SJCRH30 (cell line): ENCODE measurements at regions not wholly inside any gene's neighbourhood (a gene's known extent, or its start where the extent isn't known, plus 50 kb on each side); places are given as distances from the start of the nearest gene placed in this dataset.

Source experiments
- DNase-seq, 2 experiments: peaks; one replicate each; pipeline ENCODE4 v3.0.0-alpha.2; 2015 to 2020
- H3K27ac ChIP-seq: fragments of 250-450 bp; sonication (Bioruptor Pico); 2 replicates; pipeline ENCODE4 v1.5.1; 2020; ENCODE audit warnings: mild to moderate bottlenecking, moderate library complexity
- H3K27me3 ChIP-seq: fragments of 250-450 bp; sonication (Bioruptor Pico); 2 replicates; pipeline ENCODE4 v1.5.1; 2020; ENCODE audit warnings: mild to moderate bottlenecking, moderate library complexity
- H3K36me3 ChIP-seq: fragments of 250-450 bp; sonication (Bioruptor Pico); 2 replicates; pipeline ENCODE4 v1.5.1; 2020; ENCODE audit warnings: mild to moderate bottlenecking, moderate library complexity
- H3K4me1 ChIP-seq: fragments of 250-450 bp; sonication (Bioruptor Pico); 2 replicates; pipeline ENCODE4 v1.5.1; 2020; ENCODE audit warnings: mild to moderate bottlenecking, moderate library complexity
- H3K4me3 ChIP-seq: fragments of 250-450 bp; sonication (Bioruptor Pico); 2 replicates; pipeline ENCODE4 v1.5.1; 2020; ENCODE audit warnings: mild to moderate bottlenecking, moderate library complexity
- H3K9me3 ChIP-seq: fragments of 250-450 bp; sonication (Bioruptor Pico); replicated peaks from 2 replicates; pipeline ENCODE4 v1.5.1; 2020; ENCODE audit warnings: mild to moderate bottlenecking, moderate library complexity

GRCh38 chr2:59044736-59045135, 803.6 kb upstream of the FANCL start:
- Histone ChIP-seq H3K4me3 (no peak overlapping the region), H3K27me3 (peaks cover 16% of the 10 kb centered on the region; the same call in 1 of the 2 replicates), H3K27ac (no peak overlapping the region), H3K36me3 (no peaks in the 10 kb centered on the region), H3K4me1 (no peaks in the 10 kb centered on the region), H3K9me3 (no peaks in the 10 kb centered on the region)
- DNase-seq, result no peak

GRCh38 chr2:59041139-59041538, 800.0 kb upstream of the FANCL start:
- Histone ChIP-seq H3K27ac (no peak overlapping the region), H3K9me3 (no peaks in the 10 kb centered on the region), H3K4me3 (no peak overlapping the region), H3K4me1 (no peaks in the 10 kb centered on the region), H3K36me3 (no peaks in the 10 kb centered on the region), H3K27me3 (peaks cover 16% of the 10 kb centered on the region; the same call in 1 of the 2 replicates)
- DNase-seq, result no peak

- H3K4me1 ChIP-seq, result no peaks in the 10 kb centered on the region
- no peak overlapping the region for H3K4me3 ChIP-seq
- no peaks in the 10 kb centered on the region for H3K9me3 ChIP-seq
- H3K36me3 ChIP-seq, result no peaks in the 10 kb centered on the region
- no peak for DNase-seq
- peaks cover 2% of the 10 kb centered on the region; the same call in 1 of the 2 replicates for H3K27me3 ChIP-seq
- no peak overlapping the region for H3K27ac ChIP-seq
These were observed 793.7 kb upstream of the FANCL start for GRCh38 chr2:59034837-59035236.

GRCh38 chr2:59034106-59034505, 793.0 kb upstream of the FANCL start:
- Histone ChIP-seq H3K9me3 (no peaks in the 10 kb centered on the region), H3K4me3 (no peak overlapping the region), H3K27me3 (peaks cover 2% of the 10 kb centered on the region; the same call in 1 of the 2 replicates), H3K27ac (no peak overlapping the region), H3K4me1 (no peaks in the 10 kb centered on the region), H3K36me3 (no peaks in the 10 kb centered on the region)
- no peak for DNase-seq

- H3K36me3 ChIP-seq, result no peaks in the 10 kb centered on the region
- H3K27ac ChIP-seq, result no peak overlapping the region
- H3K27me3 ChIP-seq, result peaks cover 2% of the 10 kb centered on the region; the same call in 1 of the 2 replicates
- H3K9me3 ChIP-seq, result no peaks in the 10 kb centered on the region
- DNase-seq, result no peak
- no peak overlapping the region for H3K4me3 ChIP-seq
- no peaks in the 10 kb centered on the region for H3K4me1 ChIP-seq
These were observed 792.5 kb upstream of the FANCL start for GRCh38 chr2:59033661-59034060.

DNA sequence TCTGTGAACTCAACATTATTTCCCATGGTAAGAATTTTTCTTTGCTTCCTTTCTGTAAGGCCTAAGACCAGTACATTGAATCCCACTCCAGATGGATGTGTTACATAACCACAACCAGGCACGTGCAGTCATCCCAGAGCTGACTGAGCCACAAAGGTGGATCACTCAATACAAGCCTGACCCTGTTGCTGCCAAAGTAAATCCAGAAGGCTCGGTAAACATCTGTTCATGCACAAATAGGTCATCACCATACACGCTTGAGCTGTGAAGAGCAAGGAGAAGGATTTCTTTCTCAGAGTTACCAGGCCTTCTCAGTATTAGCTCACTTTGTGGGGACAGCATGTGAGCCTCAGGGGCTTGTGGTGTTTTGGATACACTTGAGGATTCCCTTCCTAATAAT, 791.4 kb upstream of the FANCL start:
- H3K4me3 ChIP-seq, result no peak overlapping the region
- no peaks in the 10 kb centered on the region for H3K9me3 ChIP-seq
- DNase-seq, result no peak
- H3K4me1 ChIP-seq, result no peaks in the 10 kb centered on the region
- peaks cover 2% of the 10 kb centered on the region; the same call in 1 of the 2 replicates for H3K27me3 ChIP-seq
- no peak overlapping the region for H3K27ac ChIP-seq
- no peaks in the 10 kb centered on the region for H3K36me3 ChIP-seq

GRCh38 chr2:59029058-59029457, 787.9 kb upstream of the FANCL start:
- no peak for DNase-seq
- no peak overlapping the region for H3K4me3 ChIP-seq
- no peak overlapping the region for H3K27ac ChIP-seq
- H3K27me3 ChIP-seq, result no peaks in the 10 kb centered on the region
- H3K4me1 ChIP-seq, result no peaks in the 10 kb centered on the region
- no peaks in the 10 kb centered on the region for H3K36me3 ChIP-seq
- no peaks in the 10 kb centered on the region for H3K9me3 ChIP-seq

GRCh38 chr2:59027320-59027719, 786.2 kb upstream of the FANCL start:
- Histone ChIP-seq H3K27me3 (no peaks in the 10 kb centered on the region), H3K9me3 (no peaks in the 10 kb centered on the region), H3K4me3 (no peak overlapping the region), H3K27ac (no peak overlapping the region), H3K4me1 (no peaks in the 10 kb centered on the region), H3K36me3 (no peaks in the 10 kb centered on the region)
- no peak for DNase-seq

DNA sequence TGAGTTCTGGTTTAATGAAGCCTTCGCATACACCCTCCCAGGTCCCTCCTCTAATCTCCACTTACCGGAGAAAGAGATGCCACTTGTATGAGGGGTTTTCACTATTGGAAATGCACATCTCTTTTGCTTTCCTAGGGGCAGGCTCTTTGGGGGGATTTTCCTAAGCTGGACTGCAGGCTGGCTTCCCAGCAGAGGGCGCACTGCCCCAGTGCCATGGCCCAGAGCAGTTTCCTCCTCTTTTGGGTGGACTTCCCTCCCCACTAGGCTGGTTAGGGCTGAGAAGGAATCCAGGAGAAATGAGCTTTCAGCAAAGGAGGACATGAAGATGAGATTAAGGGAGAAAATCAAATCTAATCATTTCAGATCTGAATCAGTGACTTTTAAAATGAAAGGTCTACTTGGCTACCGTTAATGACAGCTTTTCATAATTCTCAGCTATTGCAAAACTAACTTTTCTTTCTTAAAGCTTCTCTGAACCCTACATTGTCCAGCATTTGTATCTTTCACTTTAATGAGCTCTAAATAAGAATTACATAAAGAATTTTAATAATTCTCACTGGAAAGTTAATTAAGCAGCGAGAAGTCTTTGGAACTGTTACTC, 784.1 kb upstream of the FANCL start:
- Histone ChIP-seq H3K27ac (no peak overlapping the region), H3K9me3 (no peaks in the 10 kb centered on the region), H3K4me3 (no peak overlapping the region), H3K27me3 (no peaks in the 10 kb centered on the region), H3K4me1 (no peaks in the 10 kb centered on the region), H3K36me3 (no peaks in the 10 kb centered on the region)
- DNase-seq, result peak; percentile 40 to 67

DNA sequence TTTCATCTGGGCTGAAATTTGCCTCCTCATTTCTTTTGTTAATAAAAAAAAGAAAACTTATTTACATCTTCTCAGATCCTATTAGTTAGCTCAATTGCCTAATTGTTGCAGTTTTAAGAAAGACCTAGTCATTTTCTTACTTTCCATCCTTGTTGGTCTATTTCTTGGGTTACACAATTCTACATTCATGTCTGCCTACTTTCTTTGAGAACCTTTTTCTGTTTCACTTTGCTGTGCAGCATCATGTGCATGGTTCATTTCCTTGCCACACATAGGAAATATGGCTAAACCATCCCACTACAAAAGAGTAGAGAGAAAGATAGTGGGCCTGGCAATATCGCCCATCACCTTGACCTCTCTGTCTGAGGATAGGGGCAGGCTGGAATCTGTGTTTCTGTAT, 780.7 kb upstream of the FANCL start:
- Histone ChIP-seq H3K27ac (no peak overlapping the region), H3K36me3 (no peaks in the 10 kb centered on the region), H3K4me3 (no peak overlapping the region), H3K27me3 (peaks cover 7% of the 10 kb centered on the region), H3K4me1 (no peaks in the 10 kb centered on the region), H3K9me3 (no peaks in the 10 kb centered on the region)
- no peak for DNase-seq

- Histone ChIP-seq H3K36me3 (no peaks in the 10 kb centered on the region), H3K4me3 (no peak overlapping the region), H3K27me3 (peaks cover 9% of the 10 kb centered on the region), H3K9me3 (no peaks in the 10 kb centered on the region), H3K27ac (no peak overlapping the region), H3K4me1 (no peaks in the 10 kb centered on the region)
- no peak for DNase-seq
These were observed 778.5 kb upstream of the FANCL start for GRCh38 chr2:59019566-59020159.

DNA sequence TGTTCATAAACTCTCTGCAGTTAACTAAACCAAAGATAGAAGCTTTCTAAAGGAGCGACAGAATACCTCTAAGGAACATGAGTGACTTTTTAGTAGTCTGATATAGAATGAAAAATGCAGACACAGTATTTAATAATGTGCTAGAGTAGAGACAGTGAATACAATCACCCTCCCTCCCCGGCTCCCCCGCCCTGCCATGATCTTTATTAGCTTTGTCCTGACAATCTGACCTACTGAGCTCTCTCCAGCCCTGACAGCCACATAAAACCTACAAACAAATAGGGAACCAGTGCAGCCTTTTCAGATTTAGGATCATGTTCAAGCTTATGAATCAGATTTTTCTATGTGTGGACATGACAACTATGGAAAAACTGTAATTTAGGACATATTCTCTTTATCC, 777.6 kb upstream of the FANCL start:
- Histone ChIP-seq H3K27ac (no peak overlapping the region), H3K4me3 (no peak overlapping the region), H3K9me3 (no peaks in the 10 kb centered on the region), H3K36me3 (no peaks in the 10 kb centered on the region), H3K27me3 (peaks cover 9% of the 10 kb centered on the region), H3K4me1 (no peaks in the 10 kb centered on the region)
- DNase-seq, result no peak

DNA sequence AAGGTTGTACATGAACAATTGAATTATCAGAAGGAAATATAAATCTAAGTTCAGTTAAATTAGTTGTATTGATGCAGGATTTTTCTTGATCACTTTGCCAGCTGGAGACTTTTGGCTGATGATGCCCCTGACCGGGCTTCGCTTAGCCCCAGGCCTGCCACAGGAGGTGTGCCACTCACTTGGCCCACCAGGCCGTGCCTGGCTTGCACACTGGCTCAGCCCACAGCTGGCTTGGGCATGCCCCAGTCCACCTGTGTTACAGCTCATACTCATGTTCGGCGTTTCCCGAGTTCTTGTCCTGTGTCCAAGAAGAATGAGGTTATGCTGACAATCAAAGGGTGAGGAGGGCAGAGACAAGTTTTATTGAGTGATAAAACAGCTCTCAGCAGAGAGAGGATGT, 773.9 kb upstream of the FANCL start:
- Histone ChIP-seq H3K4me1 (no peaks in the 10 kb centered on the region), H3K27me3 (peaks cover 9% of the 10 kb centered on the region), H3K9me3 (no peaks in the 10 kb centered on the region), H3K36me3 (no peaks in the 10 kb centered on the region), H3K4me3 (no peak overlapping the region), H3K27ac (no peak overlapping the region)
- DNase-seq, result no peak

DNA sequence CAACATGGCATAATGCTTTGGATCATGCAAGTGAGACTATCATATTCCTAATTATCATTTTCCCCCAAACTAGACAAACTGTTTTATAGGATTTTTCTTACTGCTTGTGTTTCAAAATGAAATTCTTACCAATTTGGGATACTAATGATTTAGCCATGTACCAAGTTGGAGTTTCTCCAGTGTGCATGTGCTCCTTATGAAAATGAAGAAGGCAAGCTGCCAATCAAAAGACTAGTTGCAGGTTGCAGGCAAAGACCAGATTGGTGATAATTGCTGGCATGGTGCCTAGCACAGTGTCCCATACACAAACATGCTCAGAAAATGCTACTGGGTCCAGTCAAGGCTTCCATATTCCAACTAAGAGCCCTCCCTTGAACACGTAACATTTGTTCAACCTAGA, 771.8 kb upstream of the FANCL start:
- DNase-seq, result no peak
- Histone ChIP-seq H3K4me3 (no peak overlapping the region), H3K4me1 (no peaks in the 10 kb centered on the region), H3K27me3 (peaks cover 6% of the 10 kb centered on the region; the same call in 1 of the 2 replicates), H3K9me3 (no peaks in the 10 kb centered on the region), H3K36me3 (no peaks in the 10 kb centered on the region), H3K27ac (no peak overlapping the region)

DNA sequence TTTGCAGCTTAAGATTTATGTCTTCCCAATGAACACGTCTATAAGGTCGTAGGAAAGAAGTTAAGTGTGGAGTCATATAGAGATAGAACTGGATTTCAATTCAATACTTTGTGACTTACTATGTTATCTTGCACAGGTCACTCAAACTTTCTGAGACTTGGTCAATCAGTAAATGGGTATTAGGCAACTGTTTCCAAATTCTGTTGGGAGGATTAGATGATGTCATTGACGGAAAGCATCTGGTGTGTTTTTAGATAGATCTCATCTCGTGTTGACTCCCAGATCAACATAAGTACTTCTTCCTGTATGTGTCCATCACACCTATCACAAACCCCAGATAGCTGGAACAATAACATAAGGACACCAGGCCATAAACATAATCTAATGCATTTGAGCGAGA, 771.1 kb upstream of the FANCL start:
- DNase-seq, result no peak
- Histone ChIP-seq H3K9me3 (no peaks in the 10 kb centered on the region), H3K27me3 (peaks cover 6% of the 10 kb centered on the region; the same call in 1 of the 2 replicates), H3K4me3 (no peak overlapping the region), H3K36me3 (no peaks in the 10 kb centered on the region), H3K4me1 (no peaks in the 10 kb centered on the region), H3K27ac (no peak overlapping the region)

- no peaks in the 10 kb centered on the region for H3K27me3 ChIP-seq
- H3K4me1 ChIP-seq, result no peaks in the 10 kb centered on the region
- no peak overlapping the region for H3K27ac ChIP-seq
- no peak for DNase-seq
- no peaks in the 10 kb centered on the region for H3K9me3 ChIP-seq
- H3K4me3 ChIP-seq, result no peak overlapping the region
- H3K36me3 ChIP-seq, result no peaks in the 10 kb centered on the region
These were observed 767.8 kb upstream of the FANCL start for GRCh38 chr2:59008950-59009349.
